GM10248 (cell line): ENCODE measurements at regions not wholly inside any gene's neighbourhood (a gene's known extent, or its start where the extent isn't known, plus 50 kb on each side); places are given as distances from the start of the nearest gene placed in this dataset.

Source experiments
- CTCF ChIA-PET: fragments of 300-600 bp; sonication (Branson Sonifier 250); formaldehyde crosslinking; extraction: SDS; loops from one replicate; lab custom pipeline; 2021; ENCODE audit warnings: antibody characterized with exemption; lab: Yijun Ruan, JAX
- POLR2A ChIA-PET: fragments of 350-650 bp; sonication (Branson Sonifier 250); formaldehyde crosslinking; extraction: SDS; loops from one replicate; lab custom pipeline; 2020; ENCODE audit warnings: antibody characterized with exemption; lab: Yijun Ruan, JAX
- DNase-seq: peaks from one replicate; pipeline ENCODE4 v3.0.0; 2012; ENCODE audit errors: extremely low spot score
- TF ChIP-seq, protein P1 (sequence below): IDR thresholded peaks from 2 replicates; pipeline ENCODE4 v1.5.1; 2012; ENCODE audit warnings: mild to moderate bottlenecking, low read depth; ENCODE audit errors: extremely low read depth, missing control alignments, control extremely low read depth

DNA sequence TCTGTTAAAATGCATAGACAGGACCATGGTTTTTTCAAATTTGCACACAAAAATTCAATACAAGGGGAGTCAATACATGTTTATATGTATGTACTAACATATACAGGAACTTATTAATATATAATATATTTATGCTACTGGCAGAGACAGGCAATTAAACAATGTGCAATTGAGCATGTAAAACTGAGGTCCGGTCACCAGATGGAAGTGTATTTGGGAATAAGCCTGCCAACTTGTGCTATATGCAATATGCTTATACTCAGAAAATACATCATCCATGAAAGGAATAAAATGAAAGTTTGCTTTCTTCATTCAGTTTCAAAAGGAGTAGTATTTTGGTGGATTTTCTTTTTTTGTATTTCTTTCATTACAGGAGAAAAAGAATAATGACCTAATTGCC, 640.2 kb upstream of the CXADR start:
- TF ChIP-seq, protein P1, sequence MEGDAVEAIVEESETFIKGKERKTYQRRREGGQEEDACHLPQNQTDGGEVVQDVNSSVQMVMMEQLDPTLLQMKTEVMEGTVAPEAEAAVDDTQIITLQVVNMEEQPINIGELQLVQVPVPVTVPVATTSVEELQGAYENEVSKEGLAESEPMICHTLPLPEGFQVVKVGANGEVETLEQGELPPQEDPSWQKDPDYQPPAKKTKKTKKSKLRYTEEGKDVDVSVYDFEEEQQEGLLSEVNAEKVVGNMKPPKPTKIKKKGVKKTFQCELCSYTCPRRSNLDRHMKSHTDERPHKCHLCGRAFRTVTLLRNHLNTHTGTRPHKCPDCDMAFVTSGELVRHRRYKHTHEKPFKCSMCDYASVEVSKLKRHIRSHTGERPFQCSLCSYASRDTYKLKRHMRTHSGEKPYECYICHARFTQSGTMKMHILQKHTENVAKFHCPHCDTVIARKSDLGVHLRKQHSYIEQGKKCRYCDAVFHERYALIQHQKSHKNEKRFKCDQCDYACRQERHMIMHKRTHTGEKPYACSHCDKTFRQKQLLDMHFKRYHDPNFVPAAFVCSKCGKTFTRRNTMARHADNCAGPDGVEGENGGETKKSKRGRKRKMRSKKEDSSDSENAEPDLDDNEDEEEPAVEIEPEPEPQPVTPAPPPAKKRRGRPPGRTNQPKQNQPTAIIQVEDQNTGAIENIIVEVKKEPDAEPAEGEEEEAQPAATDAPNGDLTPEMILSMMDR, result no peak
- ChIA-PET POLR2A (no interaction called here), CTCF (interaction anchor here (1.0 to 1.6 kb wide), 3 partner anchors 9 to 19 kb away, joined by 3 to 4 read pairs (median 3); no protein-coding TSS in a partner anchor)
- no peak for DNase-seq

DNA sequence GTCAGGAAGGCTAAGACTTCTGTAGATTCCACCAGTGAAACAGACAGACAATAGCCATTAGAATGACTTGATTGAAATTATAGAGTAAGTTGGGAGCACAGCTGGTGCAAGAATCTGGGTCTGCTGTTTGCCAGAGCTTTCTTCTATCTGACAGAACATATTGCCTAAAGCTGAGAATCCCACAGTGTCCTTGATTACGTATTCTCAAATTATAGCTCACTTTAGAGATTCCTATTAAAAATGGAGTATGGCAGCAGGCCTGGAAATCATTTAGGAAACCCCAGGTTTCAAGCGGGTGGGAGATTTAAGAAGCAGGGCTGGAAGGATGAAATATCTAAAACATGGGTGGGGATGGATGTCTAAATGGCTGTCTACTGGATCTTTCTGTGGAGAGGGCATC, 639.7 kb upstream of the CXADR start:
- ChIA-PET POLR2A (no interaction called here), CTCF (interaction anchor here (1.0 to 1.1 kb wide), 2 partner anchors 16 to 19 kb away, joined by 3 to 4 read pairs; no protein-coding TSS in a partner anchor)
- TF ChIP-seq, protein P1, result no peak

DNA sequence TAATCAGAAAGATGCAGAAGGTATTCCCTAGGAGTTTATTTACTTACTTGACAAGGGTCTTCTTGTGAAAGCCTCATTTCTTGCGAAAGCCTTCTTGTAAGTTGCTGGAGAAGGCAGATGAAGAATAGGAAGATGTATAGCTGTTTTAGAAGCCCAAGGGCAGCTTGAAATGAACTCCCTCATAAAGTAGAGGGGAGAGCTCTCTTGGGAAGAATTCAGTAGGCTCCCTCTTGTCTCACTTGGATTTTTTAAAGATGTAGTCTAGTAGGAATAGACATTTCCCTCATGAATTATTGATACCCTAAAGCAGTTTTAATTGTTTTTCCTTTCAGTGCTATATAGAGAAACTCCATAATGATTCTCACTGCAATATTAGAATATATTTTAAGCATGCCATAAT, 639.2 kb upstream of the CXADR start:
- no peak for DNase-seq
- ChIA-PET POLR2A (no interaction called here), CTCF (interaction anchor here (1.0 to 1.1 kb wide), 2 partner anchors 17 to 20 kb away, joined by 3 to 4 read pairs; no protein-coding TSS in a partner anchor)
- TF ChIP-seq, protein P1, result no peak

More for the DNA sequence above, 639.7 kb upstream of the CXADR start:
- DNase-seq, result no peak

DNA sequence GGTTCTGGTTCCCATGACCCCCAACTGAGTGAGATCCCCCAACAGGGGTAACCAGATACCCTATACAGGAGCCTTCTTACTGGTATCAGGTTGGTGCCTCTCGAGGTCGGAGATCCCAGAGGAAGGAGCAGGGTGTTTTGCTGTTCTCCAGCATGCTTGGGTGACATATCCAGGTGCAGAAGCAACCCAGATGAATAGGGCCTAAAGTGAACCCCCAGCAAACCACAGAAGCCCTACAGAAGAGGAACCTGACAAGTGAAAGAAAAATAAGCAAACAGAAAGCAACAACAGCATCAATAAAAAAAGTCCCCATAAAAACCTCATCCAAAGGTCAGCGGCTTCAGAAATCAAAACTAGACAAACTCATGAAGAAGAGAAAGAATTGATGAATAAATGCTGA, 633.4 kb upstream of the CXADR start:
- ChIA-PET CTCF (no interaction called here), POLR2A (no interaction called here)
- DNase-seq, result no peak
- TF ChIP-seq, protein P1, result no peak

DNA sequence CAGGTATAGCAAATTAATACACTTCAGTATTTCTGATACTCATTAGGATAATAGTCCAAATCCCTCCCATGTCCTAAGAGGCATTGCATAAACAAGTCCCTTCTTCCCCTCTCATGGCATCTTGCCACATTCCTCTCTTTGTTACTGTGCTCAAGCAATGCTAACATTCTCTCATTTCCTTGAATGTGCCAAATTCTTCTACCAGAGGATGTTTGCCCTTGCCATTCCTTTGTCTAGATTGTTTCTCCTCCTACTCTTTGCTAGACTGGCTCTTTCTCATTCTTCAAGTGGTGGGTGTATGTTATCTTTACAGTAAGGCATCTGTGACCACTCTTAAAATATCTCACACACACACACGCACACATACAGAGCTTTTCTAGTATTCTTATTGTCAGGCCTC, 621.0 kb upstream of the CXADR start:
- TF ChIP-seq, protein P1, result no peak
- DNase-seq, result no peak
- ChIA-PET CTCF (no interaction called here), POLR2A (no interaction called here)

DNA sequence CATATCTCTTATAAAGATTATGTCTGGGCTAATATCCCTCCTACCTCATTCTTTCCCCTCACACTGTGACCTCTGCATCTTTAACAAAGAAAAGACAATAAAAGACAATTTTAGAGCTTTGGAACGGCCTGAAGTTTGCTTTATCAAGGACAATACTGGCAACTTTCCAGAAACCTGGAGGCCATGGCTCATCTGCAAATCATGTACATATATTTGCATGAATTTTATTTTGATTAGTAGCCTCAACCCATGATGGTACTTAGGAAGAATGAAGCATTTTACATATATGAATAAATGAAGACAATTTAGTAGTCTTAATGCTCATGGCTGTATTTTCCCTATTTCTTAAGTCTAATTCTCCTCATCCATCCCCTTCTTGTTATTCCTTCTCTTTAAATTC, 612.2 kb upstream of the CXADR start:
- ChIA-PET CTCF (no interaction called here), POLR2A (no interaction called here)
- TF ChIP-seq, protein P1, result no peak
- DNase-seq, result no peak
